GM21367 (cell line): ENCODE measurements at regions not wholly inside any gene's neighbourhood (a gene's known extent, or its start where the extent isn't known, plus 50 kb on each side); places are given as distances from the start of the nearest gene placed in this dataset.

Experiments
- ATAC-seq: cut with Tn5 transposase; IDR thresholded peaks from one replicate; pipeline ENCODE4 v1.9.1; 2021; ENCODE audit not compliant: unreplicated experiment

DNA sequence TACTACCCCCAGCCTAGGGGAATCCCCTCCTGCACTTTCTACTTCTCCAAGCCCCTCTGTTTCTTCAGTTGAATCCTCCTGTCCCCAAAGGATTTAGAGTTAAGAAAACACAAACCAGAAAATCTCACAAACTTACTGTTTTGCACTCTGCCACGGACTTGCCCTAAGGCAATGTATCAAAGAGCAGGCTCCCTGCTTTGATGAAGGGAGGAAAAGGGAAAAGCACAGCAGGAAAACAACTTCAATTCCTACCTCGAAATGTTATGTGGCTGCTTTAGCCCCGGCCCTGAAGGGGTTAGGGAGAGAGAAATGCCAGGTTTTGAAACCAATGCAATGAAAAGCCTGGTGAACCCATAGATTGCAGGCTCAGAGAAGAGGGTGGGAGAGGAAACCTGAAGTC, 254.7 kb downstream of the MAN2A1 start:
- ATAC-seq = no peak

- ATAC-seq = no peak
These were observed 255.5 kb downstream of the MAN2A1 start for GRCh38 chr5:109945097-109945678.

DNA sequence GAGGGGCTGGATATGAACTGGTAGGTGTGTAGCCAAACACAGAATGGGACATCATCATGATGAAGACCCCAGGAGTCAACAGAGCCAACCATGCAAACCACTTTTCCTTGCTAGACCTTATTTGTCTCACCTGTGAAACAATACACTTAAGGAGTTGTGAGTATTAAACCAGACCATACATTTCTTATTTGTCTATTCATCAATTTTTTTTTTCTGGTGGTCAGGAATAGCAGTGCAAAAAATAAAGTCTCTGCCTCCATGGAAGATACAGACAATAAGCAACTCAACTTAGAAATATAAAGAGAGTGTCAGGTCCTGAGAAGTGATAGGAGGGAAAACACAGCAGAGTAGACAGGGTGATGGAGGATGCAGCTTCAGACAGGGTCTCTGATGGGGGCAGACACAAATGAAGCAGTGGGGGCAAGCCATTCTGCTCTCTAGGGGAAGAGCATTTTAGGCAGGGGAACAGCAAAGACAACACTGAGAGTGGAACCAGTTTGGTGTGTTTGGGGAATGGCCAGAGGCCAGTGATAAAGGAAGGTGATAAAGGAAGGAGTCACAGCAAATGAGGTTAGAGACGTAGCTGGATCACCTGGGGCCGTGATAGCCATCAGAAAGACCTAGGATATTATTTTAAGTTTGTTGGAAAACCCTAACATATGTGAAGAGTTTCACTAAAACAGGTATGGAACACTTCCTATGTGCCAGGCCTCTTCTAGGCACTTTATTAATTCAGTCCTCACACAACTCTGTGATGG, 256.2 kb downstream of the MAN2A1 start:
- ATAC-seq = no peak

GRCh38 chr5:109946610-109947009, 256.9 kb downstream of the MAN2A1 start:
- no peak for ATAC-seq

DNA sequence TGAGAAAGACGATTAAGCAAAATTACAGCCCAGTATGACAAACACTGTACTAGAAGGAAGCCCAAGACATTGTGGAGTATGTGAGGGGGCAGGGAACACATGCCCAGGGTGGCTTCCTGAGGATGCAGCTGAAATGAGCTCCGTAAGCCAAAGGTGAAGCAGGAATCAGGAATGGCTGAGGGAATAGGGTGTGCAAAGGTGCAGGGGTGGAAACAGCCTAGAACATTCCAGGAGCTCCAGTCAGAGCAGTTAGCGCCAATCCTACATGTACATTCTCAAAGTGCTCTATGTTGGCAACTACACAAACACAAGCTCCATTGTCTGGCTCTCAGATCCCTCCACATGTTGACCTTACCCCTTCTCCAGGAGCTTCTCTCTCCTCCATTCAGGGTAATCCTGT, 257.9 kb downstream of the MAN2A1 start:
- ATAC-seq = no peak

- ATAC-seq = no peak
These were observed 260.9 kb downstream of the MAN2A1 start for GRCh38 chr5:109950634-109951033.

GRCh38 chr5:109951348-109951747, 261.6 kb downstream of the MAN2A1 start:
- no peak for ATAC-seq

DNA sequence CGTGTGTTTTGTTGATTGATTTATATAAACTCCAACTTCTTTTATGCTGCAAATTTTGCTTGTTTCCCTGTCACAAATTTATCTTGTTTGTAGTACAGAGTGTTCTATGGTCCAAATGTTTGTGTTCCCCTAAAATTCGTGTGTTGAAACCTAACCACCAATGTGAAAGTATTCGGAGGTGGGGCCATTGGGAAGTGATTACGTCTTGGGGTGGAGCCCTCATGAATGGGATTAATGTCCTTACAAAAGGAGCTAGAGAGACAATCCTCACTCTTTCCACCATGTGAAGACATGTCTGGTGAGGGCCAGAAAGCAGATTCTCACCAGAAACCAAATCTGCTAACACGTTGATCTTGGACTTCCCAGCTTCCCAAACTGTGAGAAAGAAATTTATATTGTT, 262.0 kb downstream of the MAN2A1 start:
- no peak for ATAC-seq

- ATAC-seq = no peak
These were observed 264.0 kb downstream of the MAN2A1 start for GRCh38 chr5:109953761-109954160.

GRCh38 chr5:109956884-109957283, 267.2 kb downstream of the MAN2A1 start:
- no peak for ATAC-seq

DNA sequence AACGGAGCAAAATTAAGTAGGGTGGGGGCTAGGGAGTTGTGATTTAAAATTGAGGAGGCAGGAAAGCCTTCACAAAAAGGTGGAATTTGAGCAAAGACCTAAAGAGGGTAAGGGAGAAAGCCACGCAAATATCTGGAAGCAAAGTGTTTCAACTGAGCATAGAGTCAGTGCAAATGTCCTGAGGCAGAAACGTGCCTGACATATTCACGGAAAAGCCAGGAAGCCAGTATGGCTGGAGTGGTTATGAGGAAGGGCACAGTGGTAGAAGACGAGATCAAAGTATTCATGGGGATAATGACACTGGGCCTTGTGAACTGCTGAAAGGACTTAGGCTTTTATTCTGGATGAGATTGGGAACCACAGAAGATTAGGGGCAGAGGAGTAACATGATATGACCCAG, 268.4 kb downstream of the MAN2A1 start:
- ATAC-seq = no peak

GRCh38 chr5:109959652-109960051, 269.9 kb downstream of the MAN2A1 start:
- no peak for ATAC-seq

GRCh38 chr5:109961751-109962150, 272.0 kb downstream of the MAN2A1 start:
- no peak for ATAC-seq

DNA sequence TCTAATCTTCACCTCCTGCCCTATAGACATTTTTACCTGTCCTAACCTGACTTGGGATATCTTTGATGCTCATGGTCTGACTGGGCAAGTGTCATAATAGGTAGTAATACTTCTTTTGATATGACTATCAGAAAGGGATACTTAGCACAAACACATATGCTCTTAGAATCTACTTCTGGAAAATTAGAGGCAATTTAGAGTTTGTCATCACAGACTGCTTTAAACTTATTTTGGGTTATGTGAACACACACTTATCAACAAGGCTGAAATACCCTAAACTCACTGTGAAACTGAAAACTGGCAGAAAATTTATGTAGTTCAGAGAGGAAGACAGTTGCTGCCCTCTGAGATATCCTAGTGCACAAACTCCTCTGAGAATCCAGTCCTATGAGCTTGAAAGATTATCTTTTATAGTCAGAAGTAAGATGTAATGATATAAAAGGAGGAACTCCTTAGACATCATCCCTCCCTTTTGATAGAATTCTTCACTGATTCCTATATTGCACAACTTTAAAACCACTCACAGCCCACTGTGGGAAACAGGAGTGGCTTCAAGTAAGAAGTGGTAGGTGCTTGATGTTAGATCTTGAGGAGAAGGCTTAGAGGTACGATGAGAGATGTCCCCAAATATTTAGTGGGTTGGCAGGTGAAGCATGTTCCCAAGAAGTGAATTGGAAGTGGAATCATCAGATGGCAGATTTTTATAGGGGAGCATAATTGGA, 273.3 kb downstream of the MAN2A1 start:
- no peak for ATAC-seq

GRCh38 chr5:109964136-109964535, 274.4 kb downstream of the MAN2A1 start:
- no peak for ATAC-seq

- no peak for ATAC-seq
These were observed 275.9 kb downstream of the MAN2A1 start for GRCh38 chr5:109965634-109966033.

- ATAC-seq = no peak
These were observed 282.2 kb downstream of the MAN2A1 start for GRCh38 chr5:109971968-109972367.

DNA sequence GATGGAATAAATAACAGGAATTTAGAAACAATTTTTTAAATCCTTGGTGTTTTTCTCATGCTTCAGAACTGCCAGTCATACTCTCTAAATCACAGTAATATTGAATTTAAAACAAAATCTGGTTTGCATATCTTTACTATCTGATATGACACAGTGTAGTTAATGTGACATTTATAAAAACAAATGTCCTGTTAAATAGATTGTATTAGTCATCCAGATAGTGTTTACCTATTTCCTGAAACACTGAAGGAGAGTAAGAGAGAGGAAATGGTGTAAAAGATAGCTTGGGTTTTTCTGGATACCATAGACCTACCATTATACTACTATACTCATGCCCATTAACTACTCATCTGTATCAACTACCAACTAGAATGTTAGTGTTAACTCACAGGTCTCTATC, 292.3 kb downstream of the MAN2A1 start:
- no peak for ATAC-seq

GRCh38 chr5:109982966-109983534, 293.3 kb downstream of the MAN2A1 start:
- no peak for ATAC-seq

DNA sequence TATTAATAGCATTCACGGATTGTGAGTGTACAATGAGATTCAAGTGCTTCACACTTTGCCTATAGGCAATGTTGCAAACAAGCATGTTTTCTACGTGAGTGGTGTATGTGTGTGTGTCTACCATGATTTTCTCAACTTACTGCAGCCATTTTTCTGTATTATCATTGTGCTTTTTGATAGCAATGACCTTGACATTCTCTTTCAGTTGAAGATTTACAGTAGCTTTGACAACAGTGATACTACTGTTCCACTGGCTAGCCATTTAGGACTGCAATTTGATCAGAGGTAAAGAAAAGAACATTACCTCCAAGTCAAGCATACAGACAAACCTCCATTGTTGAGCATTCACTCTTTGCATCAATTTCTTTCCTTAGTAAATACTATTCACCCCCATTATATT, 297.0 kb downstream of the MAN2A1 start:
- no peak for ATAC-seq

- ATAC-seq = no peak
These were observed 297.6 kb downstream of the MAN2A1 start for GRCh38 chr5:109987355-109987754.

DNA sequence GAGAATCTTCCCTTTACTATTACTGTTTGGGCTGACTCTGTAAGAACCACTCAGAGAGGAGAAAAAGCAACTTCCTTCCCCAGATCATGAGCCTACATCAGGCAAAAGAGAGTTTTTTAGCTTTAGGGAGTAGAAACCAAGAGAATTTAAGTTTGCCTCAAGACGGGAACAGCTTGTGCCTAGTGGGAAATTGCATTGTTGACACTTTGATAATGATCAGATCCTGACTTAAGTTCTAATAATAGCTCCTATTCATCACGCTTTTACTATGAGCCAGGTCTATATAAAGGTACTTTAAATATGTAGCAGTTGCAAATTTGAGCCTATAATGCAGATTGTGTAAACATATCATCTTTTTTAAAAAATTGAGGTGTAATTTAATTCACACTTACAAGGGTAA, 298.2 kb downstream of the MAN2A1 start:
- no peak for ATAC-seq
